MM.1S (cell line): ENCODE measurements at regions not wholly inside any gene's neighbourhood (a gene's known extent, or its start where the extent isn't known, plus 50 kb on each side); places are given as distances from the start of the nearest gene placed in this dataset.
"Not testable (repeated sequence)": the region's sequence is repeated elsewhere in the genome, so short reads cannot be mapped to it uniquely, and the experiment has no call there.

Experiments
- DNase-seq: peaks from one replicate; pipeline ENCODE4 v3.0.0-alpha.2; 2015
- H2AFZ ChIP-seq: fragments of 300-600 bp; sonication (generic); 2 replicates; pipeline ENCODE4 v1.6.0; 2016; ENCODE audit warnings: antibody characterized with exemption, low read length
- H3F3A ChIP-seq: fragments of 300-600 bp; sonication (generic); 2 replicates; pipeline ENCODE4 v1.6.1; 2016; ENCODE audit warnings: mild to moderate bottlenecking, antibody characterized with exemption, low read length, moderate library complexity, mixed read lengths; ENCODE audit not compliant: insufficient read depth
- H3K27ac ChIP-seq: fragments of 300-600 bp; sonication (generic); 2 replicates; pipeline ENCODE4 v1.5.1; 2016; ENCODE audit warnings: mild to moderate bottlenecking, low read length
- H3K27me3 ChIP-seq: fragments of 300-600 bp; sonication (generic); replicated peaks from 2 replicates; pipeline ENCODE4 v1.6.0; 2016; ENCODE audit warnings: low read length; ENCODE audit not compliant: insufficient read depth
- H3K36me3 ChIP-seq: fragments of 300-600 bp; sonication (generic); replicated peaks from 2 replicates; pipeline ENCODE4 v1.6.1; 2016; ENCODE audit warnings: mild to moderate bottlenecking, low read length, mixed read lengths; ENCODE audit not compliant: insufficient read depth
- H3K4me1 ChIP-seq: fragments of 300-600 bp; sonication (generic); 2 replicates; pipeline ENCODE4 v1.6.1; 2016; ENCODE audit warnings: low read length, mixed read lengths
- H3K4me2 ChIP-seq: fragments of 300-600 bp; sonication (generic); 2 replicates; pipeline ENCODE4 v1.6.0; 2016; ENCODE audit warnings: low read depth, low read length
- H3K4me3 ChIP-seq: fragments of 300-600 bp; sonication (generic); 2 replicates; pipeline ENCODE4 v1.5.1; 2016; ENCODE audit warnings: low read length, mixed read lengths
- H3K79me2 ChIP-seq: fragments of 300-600 bp; sonication (generic); 2 replicates; pipeline ENCODE4 v1.6.1; 2016; ENCODE audit warnings: mixed run types, low read length, mixed read lengths
- H3K9ac ChIP-seq: fragments of 300-600 bp; sonication (generic); 2 replicates; pipeline ENCODE4 v1.6.1; 2016; ENCODE audit warnings: low read length, mixed read lengths
- H3K9me2 ChIP-seq: fragments of 300-600 bp; sonication (generic); replicated peaks from 2 replicates; pipeline ENCODE4 v1.6.1; 2016; ENCODE audit warnings: mild to moderate bottlenecking, low read length, mixed read lengths; ENCODE audit not compliant: insufficient read depth
- H3K9me3 ChIP-seq: fragments of 300-600 bp; sonication (generic); replicated peaks from 2 replicates; pipeline ENCODE4 v1.6.1; 2016; ENCODE audit warnings: mild to moderate bottlenecking, low read length, mixed read lengths; ENCODE audit not compliant: insufficient read depth
- H4K20me1 ChIP-seq: fragments of 300-600 bp; sonication (generic); 2 replicates; pipeline ENCODE4 v1.6.1; 2016; ENCODE audit warnings: mild to moderate bottlenecking, low read length, moderate library complexity, mixed read lengths; ENCODE audit not compliant: insufficient read depth
- EZH2 ChIP-seq: fragments of 300-600 bp; sonication (generic); optimal IDR thresholded peaks from 2 replicates; pipeline ENCODE3; 2017; ENCODE audit warnings: low read depth, mild to moderate bottlenecking, antibody characterized with exemption, low read length, mixed read lengths
- EZH2phosphoT487 ChIP-seq: fragments of 300-600 bp; sonication (generic); IDR thresholded peaks from 2 replicates; pipeline ENCODE4 v1.6.1; 2018; ENCODE audit warnings: antibody characterized with exemption, low read length
- TF ChIP-seq, protein P1 (sequence below): fragments of 300-600 bp; sonication (generic); IDR thresholded peaks from 2 replicates; pipeline ENCODE4 v1.5.1; 2016; ENCODE audit warnings: antibody characterized with exemption, low read length, mixed read lengths

- Histone ChIP-seq H3K27me3 (no peaks in the 10 kb centered on the region), H3K4me1 (no peaks in the 10 kb centered on the region), H3K9ac (no peak overlapping the region), H3K79me2 (no peaks in the 10 kb centered on the region), H2AFZ (no peak overlapping the region), H3F3A (no peaks in the 10 kb centered on the region), H4K20me1 (no peaks in the 10 kb centered on the region), H3K9me3 (no peaks in the 10 kb centered on the region), H3K4me3 (no peak overlapping the region), H3K36me3 (no peaks in the 10 kb centered on the region), H3K27ac (no peak overlapping the region), H3K4me2 (no peak overlapping the region), H3K9me2 (no peaks in the 10 kb centered on the region)
- DNase-seq, result no peak
- TF ChIP-seq, protein P1, sequence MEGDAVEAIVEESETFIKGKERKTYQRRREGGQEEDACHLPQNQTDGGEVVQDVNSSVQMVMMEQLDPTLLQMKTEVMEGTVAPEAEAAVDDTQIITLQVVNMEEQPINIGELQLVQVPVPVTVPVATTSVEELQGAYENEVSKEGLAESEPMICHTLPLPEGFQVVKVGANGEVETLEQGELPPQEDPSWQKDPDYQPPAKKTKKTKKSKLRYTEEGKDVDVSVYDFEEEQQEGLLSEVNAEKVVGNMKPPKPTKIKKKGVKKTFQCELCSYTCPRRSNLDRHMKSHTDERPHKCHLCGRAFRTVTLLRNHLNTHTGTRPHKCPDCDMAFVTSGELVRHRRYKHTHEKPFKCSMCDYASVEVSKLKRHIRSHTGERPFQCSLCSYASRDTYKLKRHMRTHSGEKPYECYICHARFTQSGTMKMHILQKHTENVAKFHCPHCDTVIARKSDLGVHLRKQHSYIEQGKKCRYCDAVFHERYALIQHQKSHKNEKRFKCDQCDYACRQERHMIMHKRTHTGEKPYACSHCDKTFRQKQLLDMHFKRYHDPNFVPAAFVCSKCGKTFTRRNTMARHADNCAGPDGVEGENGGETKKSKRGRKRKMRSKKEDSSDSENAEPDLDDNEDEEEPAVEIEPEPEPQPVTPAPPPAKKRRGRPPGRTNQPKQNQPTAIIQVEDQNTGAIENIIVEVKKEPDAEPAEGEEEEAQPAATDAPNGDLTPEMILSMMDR, result no peak
- TF ChIP-seq EZH2phosphoT487, result no peak
- no peak for TF ChIP-seq EZH2
Measured at GRCh38 chr17:51427323-51427811, 167.0 kb downstream of the UTP18 start.

DNA sequence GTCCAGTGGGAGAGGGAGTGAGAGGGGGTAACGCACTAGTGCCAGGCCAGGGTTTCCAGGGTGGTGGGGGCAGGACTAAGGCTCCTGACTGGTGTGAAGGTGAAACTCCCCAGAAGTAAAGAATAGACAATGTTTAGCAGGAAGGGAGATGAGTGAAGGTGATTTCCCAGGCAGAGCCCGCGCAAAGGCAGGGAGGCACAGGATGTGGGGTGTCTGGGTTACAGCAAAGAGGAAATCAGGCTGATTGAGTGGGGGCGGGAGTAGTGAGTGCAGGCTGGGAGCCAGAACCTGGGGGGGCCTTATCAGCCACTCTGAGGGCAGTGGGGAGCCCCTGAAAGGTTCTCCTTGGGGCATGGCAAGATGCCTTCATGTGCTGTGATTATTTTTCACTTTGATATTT, 167.5 kb downstream of the UTP18 start:
- Histone ChIP-seq H3K9me3 (no peaks in the 10 kb centered on the region), H3K27me3 (no peaks in the 10 kb centered on the region), H3K79me2 (no peaks in the 10 kb centered on the region), H3F3A (no peaks in the 10 kb centered on the region), H3K36me3 (no peaks in the 10 kb centered on the region), H3K9ac (no peak overlapping the region), H3K4me1 (no peaks in the 10 kb centered on the region), H3K9me2 (no peaks in the 10 kb centered on the region), H3K4me2 (no peak overlapping the region), H4K20me1 (no peaks in the 10 kb centered on the region), H3K4me3 (no peak overlapping the region), H2AFZ (no peak overlapping the region), H3K27ac (no peak overlapping the region)
- TF ChIP-seq, protein P1, result no peak
- TF ChIP-seq EZH2, result no peak
- no peak for TF ChIP-seq EZH2phosphoT487
- no peak for DNase-seq

- Histone ChIP-seq H3F3A (no peaks in the 10 kb centered on the region), H3K4me2 (no peak overlapping the region), H3K79me2 (no peaks in the 10 kb centered on the region), H3K9ac (no peak overlapping the region), H4K20me1 (no peaks in the 10 kb centered on the region), H3K36me3 (no peaks in the 10 kb centered on the region), H2AFZ (no peak overlapping the region), H3K4me3 (no peak overlapping the region), H3K9me2 (no peaks in the 10 kb centered on the region), H3K9me3 (no peaks in the 10 kb centered on the region), H3K4me1 (no peaks in the 10 kb centered on the region), H3K27ac (no peak overlapping the region), H3K27me3 (no peaks in the 10 kb centered on the region)
- DNase-seq, result no peak
- no peak for TF ChIP-seq EZH2phosphoT487
- TF ChIP-seq EZH2, result no peak
- TF ChIP-seq, protein P1, result no peak
Measured at GRCh38 chr17:51428668-51429495, 168.5 kb downstream of the UTP18 start.

GRCh38 chr17:51429938-51430337, 169.6 kb downstream of the UTP18 start:
- H3K27me3 ChIP-seq, H3K79me2 ChIP-seq, H3K4me2 ChIP-seq, H3F3A ChIP-seq, H3K9me2 ChIP-seq, H3K4me3 ChIP-seq, H3K36me3 ChIP-seq, H2AFZ ChIP-seq, H3K4me1 ChIP-seq, H3K9me3 ChIP-seq, DNase-seq, H3K9ac ChIP-seq, H4K20me1 ChIP-seq, H3K27ac ChIP-seq: not testable (repeated sequence)
